Islet of Langerhans (tissue), 1 donor: ENCODE measurements at regions not wholly inside any gene's neighbourhood (a gene's known extent, or its start where the extent isn't known, plus 50 kb on each side); places are given as distances from the start of the nearest gene placed in this dataset.

ENCODE experiments used
- FAIRE-seq: peaks from one replicate; lab custom pipeline; 2011; peaks lifted over from hg19 to GRCh38; lab: Jason Lieb, UNC

DNA sequence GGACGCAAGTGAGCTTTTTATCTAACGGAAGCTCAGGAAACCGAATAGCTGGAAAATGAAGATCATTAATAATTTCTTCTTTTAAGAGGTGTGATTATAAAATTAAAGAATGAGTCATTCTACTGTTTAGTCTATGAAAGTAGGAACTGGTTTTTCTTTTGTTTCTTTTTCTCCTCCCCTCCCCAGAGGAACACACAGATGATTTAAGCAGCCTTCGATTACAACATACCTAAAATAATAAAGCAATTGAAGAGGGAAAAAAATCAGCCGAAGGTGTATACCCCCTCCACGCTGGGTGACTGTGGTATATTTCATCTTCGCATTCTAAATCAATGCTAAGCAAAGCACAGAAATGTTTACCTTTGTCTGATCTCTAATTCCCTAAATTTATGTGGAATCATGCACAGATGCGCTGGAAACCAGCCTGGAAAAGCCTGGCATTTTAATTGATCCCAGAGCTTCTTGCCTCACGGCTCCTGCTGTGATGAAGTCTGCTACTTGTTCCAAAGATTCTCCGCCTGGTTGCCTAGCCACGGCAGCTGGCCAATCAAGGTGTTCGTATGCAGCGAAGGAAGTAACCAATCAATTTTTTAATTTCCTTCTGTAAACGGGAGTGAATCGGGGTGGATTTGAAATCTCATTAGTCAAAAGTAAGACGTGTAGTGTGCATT, 133.9 kb downstream of the FANCF start:
- peak; percentile 86 for FAIRE-seq

DNA sequence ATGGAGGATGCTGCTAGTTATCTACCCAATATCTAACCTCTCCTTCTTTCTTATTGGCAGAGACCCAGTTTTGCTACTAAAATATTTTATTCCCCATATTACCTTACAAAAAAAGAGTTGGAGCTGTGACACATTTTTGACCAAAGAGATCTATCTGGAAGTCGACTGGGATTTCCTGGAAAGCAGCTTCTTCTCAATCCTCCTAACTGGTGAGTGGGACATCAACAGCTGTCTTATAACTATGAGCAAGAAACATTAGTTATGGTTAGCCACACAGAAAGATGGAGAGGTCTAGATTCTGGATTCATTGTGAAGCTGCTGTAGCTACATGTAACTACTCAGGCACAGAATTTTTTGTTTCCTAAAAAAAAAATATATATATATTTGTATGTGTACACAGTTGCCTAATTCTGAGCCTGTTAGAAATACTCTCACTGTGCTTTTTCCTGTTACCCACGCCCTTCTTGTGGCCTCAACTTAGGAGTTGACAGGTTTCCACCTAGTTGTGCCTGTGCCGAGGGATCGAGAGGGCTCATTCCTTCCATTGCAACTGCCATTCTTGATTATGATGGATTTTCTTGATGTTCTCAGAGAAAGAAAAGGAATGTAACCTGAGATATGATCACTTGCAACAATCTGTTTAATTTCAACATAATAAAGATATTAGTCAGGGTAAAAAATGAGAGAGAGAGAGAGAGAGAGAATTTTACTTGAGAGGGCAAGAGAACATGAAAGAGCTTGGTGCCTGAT, 142.0 kb downstream of the SLC17A6 start:
- no peak for FAIRE-seq

DNA sequence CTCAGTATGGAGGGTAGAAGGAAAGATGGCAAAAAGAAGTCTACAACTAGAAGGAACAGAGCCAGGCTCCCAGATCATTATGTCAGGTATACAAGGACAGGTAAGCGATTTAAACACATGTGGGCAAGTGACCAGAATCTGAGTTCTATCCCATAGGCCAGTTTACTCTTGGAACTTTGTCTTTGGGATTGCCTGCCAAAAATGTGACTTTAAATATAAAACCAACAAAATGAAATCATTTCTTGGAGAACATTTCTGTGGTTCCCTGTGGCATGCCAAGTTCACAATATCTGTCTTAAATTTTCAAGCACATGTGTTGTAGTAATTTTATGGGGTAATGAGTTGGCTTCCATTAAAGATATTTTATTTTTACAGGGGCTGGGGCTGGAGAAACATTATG, 141.0 kb downstream of the SLC17A6 start:
- no peak for FAIRE-seq

DNA sequence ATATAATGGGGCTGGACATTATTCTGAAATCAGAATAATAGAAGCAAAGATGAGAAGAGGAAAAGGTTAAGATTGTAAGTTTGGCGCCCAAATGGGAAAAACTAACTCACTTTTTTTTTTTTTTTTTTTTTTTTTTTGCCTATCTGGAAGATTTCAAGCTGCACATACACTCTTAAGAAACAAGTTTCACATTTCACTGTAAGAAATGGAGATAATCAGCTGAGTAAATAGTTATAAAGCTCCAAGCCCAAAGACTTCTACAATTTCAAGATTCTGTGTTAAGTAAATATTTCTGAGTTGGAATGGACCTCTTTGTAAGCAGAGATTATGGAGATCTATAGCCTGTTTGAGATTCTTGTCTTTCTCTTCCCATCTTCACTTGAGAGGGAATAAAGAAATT, 140.0 kb downstream of the SLC17A6 start:
- FAIRE-seq: no peak

DNA sequence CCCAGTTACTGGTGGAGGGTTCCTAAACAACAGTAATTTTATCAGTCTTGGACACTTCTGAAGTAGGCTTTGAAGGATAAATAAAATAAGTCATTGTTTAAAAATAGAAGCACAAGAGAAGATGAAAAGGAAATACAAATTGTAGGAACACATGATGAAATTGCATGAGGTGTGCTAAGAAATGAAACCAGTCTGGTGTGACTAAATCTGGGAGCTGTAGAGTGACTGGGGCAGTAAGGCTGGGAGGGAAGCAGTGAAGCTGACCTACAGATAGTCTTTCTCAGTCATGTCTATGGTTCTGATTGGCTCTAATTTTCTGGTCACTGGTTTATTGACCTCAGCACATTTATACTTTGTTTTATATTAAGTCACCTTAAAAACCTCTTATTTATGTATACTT, 139.1 kb downstream of the SLC17A6 start:
- FAIRE-seq: no peak

DNA sequence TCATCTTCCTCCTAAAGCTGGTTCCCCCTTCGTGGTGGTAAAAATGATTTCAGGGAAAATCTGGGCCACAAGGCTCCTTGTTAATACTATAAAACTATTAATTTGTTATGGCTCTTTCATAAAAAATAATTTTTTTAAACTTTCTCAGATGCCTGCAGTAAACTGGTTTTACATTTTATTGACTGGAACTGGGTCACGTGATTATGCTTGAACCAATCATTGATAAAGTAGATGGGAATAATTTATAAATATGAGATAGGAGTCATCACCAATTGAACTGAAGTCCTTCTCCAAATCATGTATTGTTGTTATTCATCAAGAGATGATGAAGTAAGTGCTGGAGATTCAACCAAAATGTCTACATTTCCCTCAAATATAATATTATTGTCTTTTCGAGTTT, 138.4 kb downstream of the SLC17A6 start:
- no peak for FAIRE-seq

DNA sequence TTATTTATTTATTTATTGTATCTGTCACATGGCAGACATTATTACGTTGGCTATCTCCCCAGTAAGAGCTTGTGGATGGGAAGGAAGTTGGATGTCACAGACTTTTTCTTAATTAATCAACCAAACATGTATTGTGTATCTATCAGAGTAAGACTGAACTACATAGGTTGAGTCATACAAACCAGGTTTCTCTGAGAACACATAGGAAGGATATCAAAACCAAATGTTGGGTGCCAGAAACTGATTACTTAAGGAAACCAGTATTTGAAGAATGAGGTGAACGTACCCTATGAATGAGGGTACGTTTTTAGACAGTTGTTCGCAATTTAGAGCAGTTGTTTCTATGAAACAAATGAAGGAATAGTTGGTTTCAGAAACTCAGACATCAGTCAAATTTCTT, 136.4 kb downstream of the SLC17A6 start:
- no peak for FAIRE-seq

DNA sequence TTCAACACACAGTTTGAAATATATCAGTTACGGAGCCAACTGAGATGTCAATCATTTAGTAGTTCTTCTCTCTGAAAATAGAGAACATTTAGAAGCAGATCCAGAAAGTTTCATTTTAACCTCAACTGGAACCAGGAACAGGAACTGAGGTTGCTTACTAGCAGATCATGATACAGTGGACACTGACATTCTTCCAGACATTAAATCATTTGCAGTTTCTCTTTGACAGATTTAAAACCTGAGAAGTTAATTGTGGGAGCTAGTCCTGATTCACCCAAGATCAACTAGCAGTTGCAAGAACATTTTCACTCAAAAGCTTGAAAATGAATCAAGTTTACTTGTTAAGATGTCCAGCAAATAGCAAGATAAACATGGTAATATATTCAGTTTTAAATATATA, 135.4 kb downstream of the SLC17A6 start:
- peak; percentile 51 for FAIRE-seq

DNA sequence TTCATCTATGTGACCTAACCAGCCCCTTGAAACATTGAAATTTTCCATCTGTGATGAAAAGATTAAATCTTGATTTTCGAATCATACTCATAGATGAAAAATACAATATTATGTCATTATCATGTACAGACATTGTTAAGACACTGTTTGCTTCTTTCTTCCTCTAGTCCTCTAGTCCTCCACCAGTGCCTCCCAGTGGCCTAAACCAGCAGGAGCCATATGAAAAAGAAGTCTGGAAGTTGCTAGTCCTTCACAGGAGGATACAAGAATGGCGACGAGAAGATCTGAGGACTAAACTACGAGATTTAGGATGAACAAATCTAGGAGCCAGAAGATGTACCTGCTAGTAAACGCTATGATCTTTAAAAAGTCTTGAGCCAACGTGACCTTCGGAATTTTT, 134.1 kb downstream of the SLC17A6 start:
- no peak for FAIRE-seq

DNA sequence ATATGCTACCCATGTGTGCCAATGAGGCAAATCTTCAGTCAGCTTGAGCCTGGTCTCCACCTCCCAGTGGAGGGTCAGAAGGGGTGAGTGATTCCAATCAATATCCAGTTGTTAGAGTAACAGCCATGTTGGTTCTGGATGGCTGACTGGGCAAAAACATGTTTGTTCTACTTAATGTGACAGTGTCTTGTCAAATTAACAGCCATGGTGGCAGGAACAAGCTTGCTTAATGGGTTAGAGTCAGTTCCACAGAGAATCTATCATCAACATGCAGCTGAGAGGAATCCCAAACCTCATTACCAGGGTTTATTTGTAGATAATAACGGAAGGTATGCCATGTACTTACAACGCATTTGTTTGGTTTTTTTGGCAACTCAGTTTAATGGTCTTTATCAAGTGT, 133.2 kb downstream of the SLC17A6 start:
- FAIRE-seq: peak; percentile 85

DNA sequence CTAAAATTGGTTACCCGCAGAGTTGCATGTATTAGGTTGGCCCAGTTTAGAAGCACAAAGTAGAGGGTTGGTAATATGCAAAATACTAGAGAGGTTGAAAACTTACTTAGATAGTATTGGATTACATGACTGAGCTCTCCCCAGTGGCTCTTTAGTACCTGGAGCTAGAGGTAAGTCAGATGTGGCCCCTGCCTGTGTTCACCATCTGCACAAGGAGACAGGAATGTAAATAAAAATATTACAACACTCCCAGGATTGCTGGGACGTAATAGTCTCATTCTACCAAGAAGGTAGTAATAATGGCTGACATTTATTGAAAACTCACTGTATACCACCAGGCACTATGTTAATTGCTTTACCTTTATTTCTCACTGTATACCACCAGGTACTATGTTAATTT, 129.6 kb downstream of the SLC17A6 start:
- FAIRE-seq: no peak

DNA sequence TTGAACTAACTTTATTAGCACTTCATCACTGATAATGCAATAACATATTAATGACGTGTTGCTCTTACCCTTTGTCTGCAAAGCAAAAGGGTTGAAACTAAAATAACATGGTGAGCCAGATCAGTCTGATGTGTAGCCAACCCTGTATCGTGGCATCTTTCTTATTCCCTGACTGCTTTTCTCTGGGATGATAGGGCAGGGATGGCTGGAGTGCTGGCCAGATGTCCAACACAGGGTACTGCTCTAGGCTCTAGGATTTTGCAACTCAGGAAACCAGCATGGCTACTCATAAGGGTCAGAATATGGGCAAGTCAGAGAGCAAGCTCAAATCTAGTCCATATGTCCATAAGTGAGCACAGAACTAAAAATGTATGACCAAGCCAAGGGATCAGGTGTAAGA, 129.1 kb downstream of the SLC17A6 start:
- FAIRE-seq: no peak

DNA sequence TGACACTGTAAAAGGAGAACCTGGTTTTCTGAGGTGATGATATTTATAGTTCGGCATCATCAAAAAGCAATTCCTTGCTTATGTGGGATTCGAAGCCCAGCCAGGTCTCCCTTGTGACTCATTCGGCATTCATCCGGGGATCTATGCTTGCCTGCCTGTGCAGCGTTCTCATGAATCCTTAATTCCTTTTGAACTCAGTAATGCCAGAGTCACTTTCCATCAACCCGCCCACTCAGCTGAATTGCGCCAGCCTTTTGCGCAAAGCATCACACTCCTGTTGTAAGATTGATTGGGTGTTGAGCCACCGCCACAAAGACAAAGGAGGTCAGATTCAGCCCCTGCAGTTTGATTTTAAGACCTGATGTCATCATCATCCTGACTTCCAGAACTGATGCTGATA, 128.6 kb downstream of the SLC17A6 start:
- no peak for FAIRE-seq

DNA sequence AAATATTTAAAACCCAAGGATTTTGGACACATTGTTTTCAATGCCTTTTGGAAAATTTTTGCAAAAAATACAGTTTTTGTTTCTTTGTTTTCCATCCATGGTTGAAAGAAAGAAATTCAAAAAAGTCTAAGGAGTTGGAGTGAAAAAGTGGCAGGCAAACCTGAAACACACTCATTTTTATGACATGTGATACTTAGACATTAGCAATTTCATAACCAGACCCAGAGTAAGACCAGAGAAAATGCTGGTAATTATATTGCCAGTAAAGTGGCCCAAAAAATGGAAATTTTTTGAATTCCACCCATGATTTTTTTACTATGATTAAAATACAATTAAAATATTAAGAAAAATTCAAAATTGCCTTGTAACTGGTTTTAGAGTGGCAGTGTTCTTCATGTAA, 128.2 kb downstream of the SLC17A6 start:
- no peak for FAIRE-seq

DNA sequence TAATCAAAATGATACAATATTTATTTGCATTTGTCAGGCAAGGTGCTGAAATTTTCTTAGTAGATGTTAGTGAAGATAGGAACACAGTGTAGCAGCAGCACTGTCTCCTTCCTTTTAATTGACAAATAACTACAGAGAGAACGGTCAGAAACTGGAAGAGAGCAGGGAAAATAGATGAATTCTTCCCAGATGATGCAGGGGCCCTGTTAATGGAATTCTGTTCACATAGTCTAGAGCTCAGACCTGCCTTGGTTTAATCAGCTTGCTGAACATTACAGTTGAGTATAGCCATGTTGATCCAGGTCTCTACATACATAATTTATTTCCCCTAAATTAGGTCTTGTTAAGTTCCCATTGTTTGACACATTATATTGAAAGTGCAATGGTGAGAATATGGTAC, 127.4 kb downstream of the SLC17A6 start:
- no peak for FAIRE-seq

DNA sequence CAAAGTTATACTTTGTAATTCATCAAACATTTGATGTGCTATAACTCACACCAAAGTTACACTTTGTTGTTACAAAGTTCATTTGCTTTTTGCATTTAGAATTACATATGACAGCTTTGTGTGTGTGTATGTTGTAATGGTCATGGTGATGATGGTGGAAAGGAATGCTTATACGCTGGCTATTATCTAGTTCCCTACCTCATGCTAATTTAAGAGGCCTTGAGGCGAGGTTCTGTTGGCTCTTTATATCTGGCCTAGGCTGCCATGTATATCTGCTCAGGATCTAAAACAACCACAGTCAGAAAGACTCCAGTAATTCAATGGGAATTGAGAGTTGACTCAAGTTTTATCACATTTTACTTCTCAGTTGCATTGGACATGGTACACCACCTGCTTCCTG, 123.4 kb downstream of the SLC17A6 start:
- FAIRE-seq: no peak

DNA sequence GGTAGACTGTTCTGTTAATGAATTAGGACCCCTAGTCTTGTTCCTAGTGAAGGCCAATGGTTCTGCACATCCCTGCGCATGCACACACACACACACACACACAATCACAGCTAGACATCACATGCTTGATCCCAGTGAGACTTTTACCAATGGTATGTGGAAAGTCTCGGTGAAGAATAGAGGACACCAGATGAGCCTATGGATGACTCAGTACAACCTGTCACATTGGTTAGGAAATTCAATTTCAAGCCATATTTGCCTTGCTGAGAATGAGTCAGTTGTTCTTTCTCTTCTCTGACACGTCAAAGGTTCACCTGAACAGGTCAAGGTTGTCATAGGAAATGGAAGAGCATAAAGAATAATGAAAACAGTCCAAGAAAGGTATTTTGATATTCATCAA, 122.0 kb downstream of the SLC17A6 start:
- no peak for FAIRE-seq

DNA sequence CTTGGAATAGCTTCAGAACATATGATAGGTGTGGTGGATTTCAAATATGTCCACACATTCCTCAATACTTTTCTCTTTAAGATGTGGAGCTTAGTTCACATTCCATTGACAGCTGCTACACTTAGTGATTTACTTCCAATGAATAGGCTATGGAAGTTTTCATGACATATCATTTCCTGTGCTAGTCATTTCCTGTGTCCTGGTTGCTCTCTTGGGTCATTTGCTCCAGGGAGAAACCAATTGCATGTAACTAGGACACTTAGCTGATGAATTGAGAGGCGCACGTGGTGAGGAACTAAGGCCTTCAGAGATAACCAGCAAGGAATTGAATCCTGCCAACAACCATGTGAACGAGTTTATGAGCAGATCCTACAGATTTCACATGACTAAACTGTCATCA, 120.9 kb downstream of the SLC17A6 start:
- FAIRE-seq: no peak

DNA sequence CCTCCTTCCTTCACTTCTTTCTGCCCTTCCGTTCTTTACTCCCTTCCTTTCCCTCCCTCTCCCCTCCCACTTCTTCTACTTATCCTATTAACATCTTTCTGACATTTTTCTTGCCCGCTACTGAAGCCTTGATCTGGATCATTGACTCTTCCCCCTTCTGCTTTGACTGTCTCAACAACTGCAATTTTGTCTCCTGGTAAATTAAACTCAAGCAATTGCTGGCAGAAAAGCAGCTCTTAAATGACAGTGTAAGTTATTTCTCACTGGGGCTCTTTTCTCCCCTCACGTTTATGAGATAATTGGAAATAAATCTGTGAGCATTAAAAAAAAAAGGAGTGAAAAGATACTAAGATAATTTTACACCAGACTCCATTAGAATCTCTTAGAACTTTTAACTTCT, 120.0 kb downstream of the SLC17A6 start:
- no peak for FAIRE-seq

DNA sequence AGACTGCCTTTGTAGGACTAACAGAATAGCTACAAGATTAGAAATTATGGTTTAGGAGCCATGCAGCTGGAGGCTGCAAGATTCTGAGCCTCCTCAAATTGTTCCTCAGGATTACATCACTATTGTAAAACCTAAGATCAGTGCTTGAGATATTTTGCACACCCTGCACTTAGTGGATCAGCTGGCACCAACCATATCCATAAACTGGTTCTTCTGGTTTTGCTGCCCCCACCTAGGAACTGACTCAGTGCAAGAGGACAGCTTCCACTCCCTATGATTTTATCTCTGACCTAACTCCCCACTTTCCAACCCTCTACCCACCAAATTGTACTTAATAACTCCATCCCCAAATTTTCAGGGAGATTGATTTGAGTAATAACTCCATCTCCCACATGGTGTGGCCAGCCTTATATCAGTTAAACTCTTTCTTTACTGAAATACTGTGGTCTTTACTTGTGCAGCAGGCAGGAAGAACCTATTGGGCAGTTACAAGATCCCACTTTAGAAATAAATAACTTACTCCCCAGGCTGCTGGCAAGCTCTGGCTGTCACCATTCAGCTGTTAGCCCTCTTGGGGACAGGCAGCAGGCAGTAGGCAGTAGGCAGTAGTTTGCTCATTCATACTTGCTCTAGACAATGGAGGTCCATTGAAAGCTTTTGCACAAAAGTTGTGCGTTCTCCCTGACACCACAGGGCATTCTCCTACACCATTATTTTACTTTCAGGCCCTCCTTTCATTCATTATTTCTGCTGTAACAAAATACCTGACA, 119.0 kb downstream of the SLC17A6 start:
- FAIRE-seq: no peak

DNA sequence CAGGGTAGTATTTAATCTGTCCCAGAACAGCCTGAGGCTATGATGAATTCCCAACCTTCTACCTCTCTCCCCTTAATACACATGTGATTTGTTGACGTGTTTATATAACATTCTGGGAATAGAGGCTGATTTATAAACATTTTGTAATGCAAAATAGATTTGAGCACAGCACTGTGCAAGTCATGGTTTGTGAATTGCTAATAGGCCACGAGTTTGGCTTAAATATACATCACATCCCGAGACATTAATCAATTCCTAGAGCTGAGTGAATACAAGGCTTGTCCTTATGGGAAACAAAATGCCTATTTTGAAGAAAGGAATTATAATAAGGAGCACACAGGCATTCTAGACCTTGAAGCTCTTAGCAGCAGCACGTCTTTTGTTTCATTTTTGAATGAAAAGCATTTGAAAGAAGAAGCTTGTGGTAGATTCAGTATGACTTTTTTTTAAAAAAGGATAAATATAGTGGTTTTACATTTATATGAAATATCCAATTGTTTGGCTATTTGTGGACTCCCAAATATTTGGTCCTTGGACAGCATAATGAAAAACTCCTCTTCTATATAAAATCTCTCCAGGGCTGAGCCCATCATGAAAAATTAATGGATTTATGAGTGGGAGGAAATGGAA, 116.4 kb downstream of the SLC17A6 start:
- no peak for FAIRE-seq

DNA sequence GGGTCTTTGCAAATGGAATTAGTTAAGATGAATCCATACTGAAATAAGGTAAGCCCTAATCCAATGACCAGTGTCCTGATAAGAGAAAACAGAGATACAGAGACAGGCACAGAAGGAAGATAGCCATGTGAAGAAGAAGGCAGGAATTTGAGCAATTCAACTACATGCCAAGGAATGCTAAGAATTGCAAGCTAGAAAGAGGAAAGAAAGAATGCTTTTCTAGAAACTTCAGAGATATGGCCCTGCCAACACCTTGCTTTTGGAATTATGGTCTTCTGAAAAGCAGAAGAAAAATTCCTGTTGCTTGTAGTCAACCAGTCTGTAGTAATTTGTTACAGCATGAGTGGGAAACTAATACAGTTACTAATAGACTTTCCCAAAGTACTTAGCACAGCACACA, 111.3 kb downstream of the SLC17A6 start:
- FAIRE-seq: no peak

DNA sequence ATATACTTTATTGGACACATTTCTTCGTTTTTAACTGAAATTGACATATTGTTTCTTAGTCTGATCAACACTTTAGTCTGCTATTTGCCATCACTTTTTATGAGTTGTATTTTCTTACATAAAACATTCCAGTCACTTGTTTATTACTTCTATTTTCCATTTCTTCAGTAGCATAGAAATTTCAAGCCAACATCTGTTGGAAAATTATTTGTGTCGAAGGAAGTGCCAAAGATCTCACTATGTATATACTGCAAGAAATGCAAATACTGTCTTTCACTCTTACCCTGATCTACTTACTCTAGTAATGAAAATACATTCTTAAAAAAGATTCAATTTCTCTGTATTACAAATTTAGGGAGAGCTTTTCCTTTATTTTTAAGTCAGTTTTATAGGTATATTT, 105.9 kb downstream of the SLC17A6 start:
- FAIRE-seq: no peak
